ENCODE measurements at regions not wholly inside any gene's neighbourhood (a gene's known extent, or its start where the extent isn't known, plus 50 kb on each side); places are given as distances from the start of the nearest gene placed in this dataset.

GRCh38 chr1:243946946-243947345 lies 96.9 kb upstream of the AKT3 start (continued):
- no peak for TF ChIP-seq CHD7 (IDR thresholded peaks at IDR 0.05; ENCODE audit: insufficient replicate concordance, low read length)
- no peak for TF ChIP-seq ATF3 (IDR thresholded peaks at IDR 0.05; ENCODE audit: insufficient read depth, low read depth, low read length)
- no peak for TF ChIP-seq RNF2 (IDR thresholded peaks at IDR 0.05; ENCODE audit: borderline replicate concordance, low read depth, low read length, missing control alignments, poor library complexity, severe bottlenecking)
- no peak for TF ChIP-seq CBX5 (IDR thresholded peaks at IDR 0.05; ENCODE audit: low read depth, low read length)
- no peak for TF ChIP-seq SIRT6 (IDR thresholded peaks at IDR 0.05; ENCODE audit: low read length)
- TF ChIP-seq SAP30 (IDR thresholded peaks at IDR 0.05; ENCODE audit: insufficient read depth, insufficient replicate concordance, low read length), result no peak
- TF ChIP-seq USF2 (IDR thresholded peaks at IDR 0.05; ENCODE audit: low read length), result no peak
- no peak for TF ChIP-seq RXRA (IDR thresholded peaks at IDR 0.05; ENCODE audit: insufficient read depth, low read depth, low read length)
- TF ChIP-seq FOSL1 (IDR thresholded peaks at IDR 0.05; ENCODE audit: insufficient read depth, low read depth, low read length), result no peak

All from H1 (cell line).